Nephron progenitor cell (in vitro differentiated cells): ENCODE measurements at regions not wholly inside any gene's neighbourhood (a gene's known extent, or its start where the extent isn't known, plus 50 kb on each side); places are given as distances from the start of the nearest gene placed in this dataset.

Experiments used
- DNase-seq: peaks from one replicate; pipeline ENCODE4 v3.0.0; 2021
- H3K27ac Mint-ChIP-seq: 2 replicates; pipeline ENCODE4 v1.8.0; 2021; ENCODE audit warnings: mild to moderate bottlenecking, moderate library complexity, mixed read lengths
- H3K27me3 Mint-ChIP-seq: 2 replicates; pipeline ENCODE4 v1.8.0; 2021; ENCODE audit warnings: mild to moderate bottlenecking, low read depth, mixed read lengths; ENCODE audit not compliant: poor library complexity
- H3K36me3 Mint-ChIP-seq: 2 replicates; pipeline ENCODE4 v1.8.0; 2021; ENCODE audit warnings: low read depth, mixed read lengths
- H3K4me1 Mint-ChIP-seq: 2 replicates; pipeline ENCODE4 v1.8.0; 2021; ENCODE audit warnings: mixed read lengths
- H3K4me3 Mint-ChIP-seq: 2 replicates; pipeline ENCODE4 v1.8.0; 2021; ENCODE audit warnings: mild to moderate bottlenecking, moderate library complexity, mixed read lengths
- H3K9me3 Mint-ChIP-seq: 2 replicates; pipeline ENCODE4 v1.8.0; 2021; ENCODE audit warnings: mild to moderate bottlenecking, moderate library complexity, mixed read lengths
- TF ChIP-seq, protein P1 (sequence below): fragments of 200-600 bp; sonication (generic); IDR thresholded peaks from 2 replicates; pipeline ENCODE4 v1.5.0; 2021; ENCODE audit warnings: antibody characterized with exemption

DNA sequence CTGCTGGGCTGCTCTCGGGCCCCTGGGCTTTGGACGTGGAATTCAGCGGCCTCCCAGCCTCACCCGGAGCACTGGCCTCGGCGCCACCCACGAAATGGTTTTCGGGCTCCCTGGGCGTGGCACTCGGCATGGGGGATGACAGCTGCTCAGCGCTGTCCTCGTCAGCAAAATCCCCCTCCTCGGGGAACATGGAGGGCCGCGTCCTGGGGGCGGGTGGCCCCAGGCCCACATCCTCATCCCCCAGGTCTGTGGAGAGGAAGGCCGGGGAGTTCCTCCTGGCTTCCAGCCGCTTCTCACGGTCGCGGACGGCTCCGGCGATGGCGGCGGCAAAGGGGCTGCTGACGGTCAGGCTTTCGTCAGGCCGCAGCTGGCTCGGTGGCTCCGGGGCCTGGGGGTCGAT lies 88.4 kb downstream of the CTTN start:
- H3K4me3 Mint-ChIP-seq, result no peak overlapping the region
- TF ChIP-seq, protein P1, sequence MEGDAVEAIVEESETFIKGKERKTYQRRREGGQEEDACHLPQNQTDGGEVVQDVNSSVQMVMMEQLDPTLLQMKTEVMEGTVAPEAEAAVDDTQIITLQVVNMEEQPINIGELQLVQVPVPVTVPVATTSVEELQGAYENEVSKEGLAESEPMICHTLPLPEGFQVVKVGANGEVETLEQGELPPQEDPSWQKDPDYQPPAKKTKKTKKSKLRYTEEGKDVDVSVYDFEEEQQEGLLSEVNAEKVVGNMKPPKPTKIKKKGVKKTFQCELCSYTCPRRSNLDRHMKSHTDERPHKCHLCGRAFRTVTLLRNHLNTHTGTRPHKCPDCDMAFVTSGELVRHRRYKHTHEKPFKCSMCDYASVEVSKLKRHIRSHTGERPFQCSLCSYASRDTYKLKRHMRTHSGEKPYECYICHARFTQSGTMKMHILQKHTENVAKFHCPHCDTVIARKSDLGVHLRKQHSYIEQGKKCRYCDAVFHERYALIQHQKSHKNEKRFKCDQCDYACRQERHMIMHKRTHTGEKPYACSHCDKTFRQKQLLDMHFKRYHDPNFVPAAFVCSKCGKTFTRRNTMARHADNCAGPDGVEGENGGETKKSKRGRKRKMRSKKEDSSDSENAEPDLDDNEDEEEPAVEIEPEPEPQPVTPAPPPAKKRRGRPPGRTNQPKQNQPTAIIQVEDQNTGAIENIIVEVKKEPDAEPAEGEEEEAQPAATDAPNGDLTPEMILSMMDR, result no peak
- peaks cover 24% of the 10 kb centered on the region for H3K9me3 Mint-ChIP-seq
- peaks cover 6% of the 10 kb centered on the region for H3K27me3 Mint-ChIP-seq
- no peak for DNase-seq
- H3K27ac Mint-ChIP-seq, result no peak overlapping the region
- H3K4me1 Mint-ChIP-seq, result no peaks in the 10 kb centered on the region
- no peaks in the 10 kb centered on the region for H3K36me3 Mint-ChIP-seq

DNA sequence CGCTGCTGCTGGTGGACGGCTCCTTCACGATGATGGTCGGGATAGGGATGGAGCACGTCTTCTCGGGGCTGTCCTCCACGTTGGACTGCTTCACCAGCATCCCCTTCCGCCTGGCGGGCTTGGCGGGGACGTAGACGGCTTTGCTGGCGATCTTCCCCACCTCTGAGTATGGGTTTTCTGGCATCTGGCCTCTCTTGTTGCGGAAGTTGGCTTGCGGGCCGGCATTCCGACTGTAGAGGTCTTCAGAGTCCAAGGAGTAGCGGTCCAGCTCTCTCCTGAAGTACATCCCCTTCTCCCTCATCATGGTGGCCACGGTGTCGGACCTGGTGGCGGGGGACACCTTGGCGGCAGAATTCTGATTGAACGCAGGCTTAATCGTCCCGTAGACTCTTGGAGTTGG lies 88.8 kb downstream of the CTTN start:
- no peak overlapping the region for H3K27ac Mint-ChIP-seq

DNA sequence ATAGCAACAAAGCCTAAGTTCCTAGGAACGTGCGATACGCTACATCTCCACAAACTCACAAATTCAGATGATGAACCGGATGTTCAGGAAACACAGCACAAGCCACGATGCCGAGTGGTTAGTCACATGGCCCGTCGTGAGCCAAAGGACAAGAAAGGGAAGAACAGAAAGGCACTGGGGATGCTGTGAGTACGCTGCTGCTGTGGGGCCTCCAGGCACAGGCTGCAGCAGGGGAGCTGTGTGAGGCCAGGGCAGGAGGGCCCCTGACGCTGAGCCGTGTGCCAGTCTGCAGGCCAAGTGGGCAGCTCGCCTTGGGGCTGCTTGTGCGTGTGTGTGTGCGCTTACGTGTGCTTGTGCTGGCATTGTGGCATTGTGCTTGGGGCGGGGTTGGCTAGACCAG lies 89.4 kb downstream of the CTTN start:
- DNase-seq, result no peak
- peaks cover 24% of the 10 kb centered on the region for H3K9me3 Mint-ChIP-seq
- H3K27ac Mint-ChIP-seq, result no peak overlapping the region
- TF ChIP-seq, protein P1, result no peak
- no peak overlapping the region for H3K4me3 Mint-ChIP-seq
- peaks cover 2% of the 10 kb centered on the region for H3K27me3 Mint-ChIP-seq
- no peaks in the 10 kb centered on the region for H3K4me1 Mint-ChIP-seq
- H3K36me3 Mint-ChIP-seq, result no peaks in the 10 kb centered on the region

More for the DNA sequence above, 88.8 kb downstream of the CTTN start:
- Mint-ChIP-seq H3K4me3 (no peak overlapping the region), H3K4me1 (no peaks in the 10 kb centered on the region), H3K27me3 (peaks cover 6% of the 10 kb centered on the region), H3K36me3 (no peaks in the 10 kb centered on the region), H3K9me3 (peaks cover 24% of the 10 kb centered on the region)
- TF ChIP-seq, protein P1, result no peak
- DNase-seq, result no peak

DNA sequence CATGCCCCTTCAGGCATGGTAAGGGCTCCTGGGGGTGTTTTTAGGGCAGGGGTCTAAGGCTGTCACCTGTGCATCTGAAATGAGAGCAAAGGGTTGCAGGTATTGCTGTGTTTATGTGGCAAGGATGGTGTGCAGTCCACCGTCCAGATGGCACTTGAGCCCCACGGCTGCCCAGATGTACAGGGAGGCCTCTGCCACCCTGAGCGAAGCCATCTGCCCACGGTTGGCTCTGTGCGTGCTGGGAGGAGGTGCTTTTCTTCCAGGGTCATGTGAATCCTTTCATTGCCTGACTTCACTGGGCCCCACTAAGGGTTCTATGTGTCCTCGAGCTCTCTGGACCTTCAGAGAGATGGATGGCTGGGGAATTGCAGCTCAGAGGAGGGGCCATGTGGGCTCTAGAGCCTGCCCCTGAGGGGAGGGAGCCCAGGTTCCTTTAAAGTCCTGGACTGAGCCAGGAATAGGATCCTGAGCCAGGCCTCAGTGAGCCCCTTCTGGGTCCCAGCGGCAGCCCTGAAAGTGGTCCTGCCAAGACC lies 89.9 kb downstream of the CTTN start:
- Mint-ChIP-seq H3K27me3 (peaks cover 2% of the 10 kb centered on the region), H3K36me3 (no peaks in the 10 kb centered on the region), H3K4me3 (no peak overlapping the region), H3K9me3 (peaks cover 24% of the 10 kb centered on the region), H3K4me1 (no peaks in the 10 kb centered on the region), H3K27ac (no peak overlapping the region)
- TF ChIP-seq, protein P1, result no peak
- DNase-seq, result no peak

DNA sequence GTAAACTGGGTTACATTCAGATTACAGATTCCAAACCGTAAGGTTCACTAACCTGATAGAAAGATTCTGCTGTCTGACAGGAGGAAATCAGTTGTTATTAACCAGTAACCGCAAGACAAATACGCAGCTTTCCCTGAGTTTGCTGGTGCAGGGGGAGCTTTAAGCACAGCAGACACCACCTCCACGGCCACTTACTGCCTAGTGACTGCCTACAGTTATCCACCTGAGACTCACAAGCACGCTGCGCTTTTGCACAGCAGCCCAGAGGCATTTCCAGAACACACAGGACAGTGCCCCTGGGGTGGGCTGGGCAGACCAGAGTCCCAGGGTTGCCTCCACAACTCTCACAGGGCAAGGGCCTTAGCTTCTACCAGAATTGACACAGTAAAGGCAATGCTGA lies 90.9 kb downstream of the CTTN start:
- H3K4me1 Mint-ChIP-seq, result no peaks in the 10 kb centered on the region
- H3K36me3 Mint-ChIP-seq, result no peaks in the 10 kb centered on the region
- H3K9me3 Mint-ChIP-seq, result peaks cover 24% of the 10 kb centered on the region
- H3K4me3 Mint-ChIP-seq, result no peak overlapping the region
- TF ChIP-seq, protein P1, result no peak
- no peak for DNase-seq
- no peak overlapping the region for H3K27ac Mint-ChIP-seq
- peaks cover 2% of the 10 kb centered on the region for H3K27me3 Mint-ChIP-seq

DNA sequence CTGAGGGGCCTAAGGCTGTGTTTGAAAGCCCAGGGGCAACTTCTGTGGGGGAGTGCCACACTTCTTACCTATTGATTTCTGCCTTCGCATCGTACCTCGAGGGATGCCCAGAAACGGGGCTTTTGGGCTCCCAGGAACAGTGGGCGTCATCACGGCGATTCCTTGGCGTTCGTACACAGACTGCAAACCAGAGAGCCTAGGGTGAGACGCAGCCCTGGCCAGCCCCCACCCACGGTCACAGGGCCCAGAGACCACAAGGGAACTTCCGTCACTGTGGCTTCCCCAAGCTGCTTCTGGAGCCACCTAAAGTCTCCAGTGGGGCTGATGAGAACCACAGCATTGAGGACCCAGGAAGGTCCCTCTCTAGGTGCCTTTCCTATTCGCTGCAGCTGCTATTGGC lies 91.9 kb downstream of the CTTN start:
- peaks cover 24% of the 10 kb centered on the region for H3K9me3 Mint-ChIP-seq
- no peaks in the 10 kb centered on the region for H3K4me1 Mint-ChIP-seq
- H3K27ac Mint-ChIP-seq, result no peak overlapping the region
- no peaks in the 10 kb centered on the region for H3K36me3 Mint-ChIP-seq
- no peak overlapping the region for H3K4me3 Mint-ChIP-seq
- DNase-seq, result no peak
- TF ChIP-seq, protein P1, result no peak
- peaks cover 2% of the 10 kb centered on the region for H3K27me3 Mint-ChIP-seq
